ENCODE measurements at regions not wholly inside any gene's neighbourhood (a gene's known extent, or its start where the extent isn't known, plus 50 kb on each side); places are given as distances from the start of the nearest gene placed in this dataset.

DNA sequence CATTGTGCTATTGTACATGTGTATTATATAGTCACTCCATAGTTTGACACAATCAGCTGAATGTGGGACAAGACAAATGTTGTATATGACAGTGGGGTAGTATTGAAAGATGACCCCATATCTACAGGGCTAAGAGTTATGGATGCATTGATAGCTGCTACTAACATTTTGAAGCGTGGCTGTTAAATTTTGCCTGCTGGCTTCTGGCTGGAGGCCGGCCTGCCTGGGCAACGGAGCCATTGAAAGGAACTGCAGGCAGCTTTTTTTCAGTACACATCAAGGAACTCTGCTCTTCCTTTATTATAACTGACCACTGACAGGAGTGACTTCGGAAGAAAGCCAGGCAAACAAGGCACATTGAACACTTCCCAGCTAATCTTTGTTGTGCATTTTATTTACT, 76.1 kb upstream of the TMEM33 start:
- no peak overlapping the region for H3K27ac ChIP-seq (ENCODE audit: control insufficient read depth, insufficient read depth, low read length)
- no peaks in the 10 kb centered on the region for H3K79me2 ChIP-seq (ENCODE audit: control insufficient read depth, insufficient read depth, low read length)
- no peaks in the 10 kb centered on the region for H3K9me3 ChIP-seq (ENCODE audit: control insufficient read depth, low read depth, low read length)
- no peak overlapping the region for H2AFZ ChIP-seq (ENCODE audit: control insufficient read depth, low read length)
- no peak for FAIRE-seq
- H3K4me1 ChIP-seq (ENCODE audit: control insufficient read depth, extremely low read depth, insufficient read depth, low read length): no peaks in the 10 kb centered on the region
- H3K27me3 ChIP-seq (ENCODE audit: control insufficient read depth, extremely low read depth, insufficient read depth, low read length): peaks cover 17% of the 10 kb centered on the region
- H4K20me1 ChIP-seq (ENCODE audit: control insufficient read depth, extremely low read depth, insufficient read depth, low read length): no peaks in the 10 kb centered on the region
- no peak for TF ChIP-seq EZH2 (IDR thresholded peaks at IDR 0.05; ENCODE audit: low read length)
- TF ChIP-seq CTCF (optimal IDR thresholded peaks at IDR 0.05 in 1 of 3, IDR thresholded peaks at IDR 0.05 in 1 of 3, conservative IDR thresholded peaks at IDR 0.05 in 1 of 3; ENCODE audit: extremely low read depth in 1 of 3, insufficient read depth in 2 of 3, low read length in 3 of 3): no peak
- H3K4me3 ChIP-seq (ENCODE audit: control insufficient read depth in 2 of 3, extremely low read depth in 1 of 3, insufficient read depth in 2 of 3, low read depth in 1 of 3, low read length in 3 of 3): no peak overlapping the region
- no peak overlapping the region for H3K4me2 ChIP-seq (ENCODE audit: control insufficient read depth, extremely low read depth, insufficient read depth, low read depth, low read length)
- DNase-seq (ENCODE audit: low read depth, low spot score): no peak
- dilution Hi-C loops (cut with MboI; ENCODE audit: extremely low pct_ligation_motif_present, low sequenced_read_pairs): no loop called here
- H3K9me1 ChIP-seq (ENCODE audit: control insufficient read depth, extremely low read depth, insufficient read depth, low read length): no peaks in the 10 kb centered on the region
- no peaks in the 10 kb centered on the region for H3K36me3 ChIP-seq (ENCODE audit: control insufficient read depth in 2 of 2, extremely low read depth in 1 of 2, insufficient read depth in 2 of 2, low read length in 2 of 2)
- no peak overlapping the region for H3K9ac ChIP-seq (ENCODE audit: control insufficient read depth, extremely low read depth, insufficient read depth, low read length)

GRCh38 chr4:41857226-41857641, 78.0 kb upstream of the TMEM33 start:
- no peak overlapping the region for H3K27ac ChIP-seq (ENCODE audit: control insufficient read depth, insufficient read depth, low read length)
- FAIRE-seq (no peak), DNase-seq (ENCODE audit: low read depth, low spot score) (no peak)
- peaks cover 8% of the 10 kb centered on the region for H3K27me3 ChIP-seq (ENCODE audit: control insufficient read depth, extremely low read depth, insufficient read depth, low read length)
- no peaks in the 10 kb centered on the region for H4K20me1 ChIP-seq (ENCODE audit: control insufficient read depth, extremely low read depth, insufficient read depth, low read length)
- H3K4me3 ChIP-seq (ENCODE audit: control insufficient read depth in 2 of 3, extremely low read depth in 1 of 3, insufficient read depth in 2 of 3, low read depth in 1 of 3, low read length in 3 of 3): no peak overlapping the region
- no peaks in the 10 kb centered on the region for H3K4me1 ChIP-seq (ENCODE audit: control insufficient read depth, extremely low read depth, insufficient read depth, low read length)
- no peak for TF ChIP-seq CTCF (optimal IDR thresholded peaks at IDR 0.05 in 1 of 3, IDR thresholded peaks at IDR 0.05 in 1 of 3, conservative IDR thresholded peaks at IDR 0.05 in 1 of 3; ENCODE audit: extremely low read depth in 1 of 3, insufficient read depth in 2 of 3, low read length in 3 of 3)
- no peaks in the 10 kb centered on the region for H3K9me1 ChIP-seq (ENCODE audit: control insufficient read depth, extremely low read depth, insufficient read depth, low read length)
- no peaks in the 10 kb centered on the region for H3K79me2 ChIP-seq (ENCODE audit: control insufficient read depth, insufficient read depth, low read length)
- no peak overlapping the region for H3K9ac ChIP-seq (ENCODE audit: control insufficient read depth, extremely low read depth, insufficient read depth, low read length)
- no peaks in the 10 kb centered on the region for H3K9me3 ChIP-seq (ENCODE audit: control insufficient read depth, low read depth, low read length)
- H3K36me3 ChIP-seq (ENCODE audit: control insufficient read depth in 2 of 2, extremely low read depth in 1 of 2, insufficient read depth in 2 of 2, low read length in 2 of 2): no peaks in the 10 kb centered on the region
- H3K4me2 ChIP-seq (ENCODE audit: control insufficient read depth, extremely low read depth, insufficient read depth, low read depth, low read length): no peak overlapping the region
- dilution Hi-C loops (cut with MboI; ENCODE audit: extremely low pct_ligation_motif_present, low sequenced_read_pairs): no loop called here
- H2AFZ ChIP-seq (ENCODE audit: control insufficient read depth, low read length): no peak overlapping the region
